Stomach (tissue), 8 donors: ENCODE measurements at regions not wholly inside any gene's neighbourhood (a gene's known extent, or its start where the extent isn't known, plus 50 kb on each side); places are given as distances from the start of the nearest gene placed in this dataset.

Experiments
- DNase-seq, 2 donors: peaks; one replicate each; pipeline versions ENCODE4 v3.0.0 to v3.0.0-alpha.2; 2013 to 2019
- H3K27ac ChIP-seq, 5 donors: fragments of 200-600 bp in 4 of 5; sonication (generic) in 4 of 5; one replicate each; pipeline ENCODE4 v1.5.1; 2013 to 2019; ENCODE audit warnings: mild to moderate bottlenecking in 1 of 5, moderate library complexity in 1 of 5
- H3K27me3 ChIP-seq, 3 donors: fragments of 200-600 bp; sonication (generic); one replicate each; pipeline ENCODE4 v1.5.1; 2017 to 2019; ENCODE audit warnings: mixed run types in 1 of 3
- H3K36me3 ChIP-seq, 4 donors: fragments of 200-600 bp; sonication (generic); 1 replicate in 3 of 4; 2 replicates in 1 of 4; pipeline ENCODE4 v1.5.1; 2016 to 2019
- H3K4me1 ChIP-seq, 4 donors: fragments of 200-600 bp; sonication (generic); one replicate each; pipeline ENCODE4 v1.5.1; 2016 to 2019
- H3K4me3 ChIP-seq, 4 donors: fragments of 200-600 bp; sonication (generic) in 3 of 4; one replicate each; pipeline ENCODE4 v1.5.1; 2016 to 2019; ENCODE audit warnings: mild to moderate bottlenecking in 1 of 4
- H3K9me3 ChIP-seq, 4 donors: fragments of 200-600 bp; sonication (generic); one replicate each; pipeline ENCODE4 v1.5.1; 2016 to 2019
- EP300 ChIP-seq: sonication (generic); formaldehyde crosslinking; IDR thresholded peaks from one replicate; pipeline ENCODE4 v1.6.1; 2017; ENCODE audit warnings: antibody characterized with exemption
- POLR2A ChIP-seq, 4 donors: fragments of 450-650 bp; IDR thresholded peaks; one replicate each; pipeline ENCODE4 v1.6.1; 2016; ENCODE audit warnings: antibody characterized with exemption in 4 of 4, control low read depth in 2 of 4, mild to moderate bottlenecking in 1 of 4, moderate library complexity in 1 of 4
- POLR2AphosphoS5 ChIP-seq, 3 donors: sonication (generic); formaldehyde crosslinking; IDR thresholded peaks; one replicate each; pipeline ENCODE4 v1.6.1; 2016; ENCODE audit warnings: antibody characterized with exemption in 3 of 3
- WGBS, 5 donors: extraction: QIAGEN DNeasy Blood & Tissue Kit in 3 of 5; methylation state at CpG; one replicate each; pipeline versions ENCODE4 v1.1.5 to v1.1.7; 2013 to 2018; 5-methylcytosine and 5-hydroxymethylcytosine counted together
- intact Hi-C: fragments of 100-400 bp; cut with DNase I; formaldehyde crosslinking; loops from one replicate; pipeline ENCODE4 v1.15.1; 2023; ENCODE audit warnings: low total_unique reads
- TF ChIP-seq, protein P1 (sequence below), 7 experiments: fragments of 450-650 bp in 4 of 7; fragments of 200-600 bp in 3 of 7; sonication (generic) in 3 of 7; IDR thresholded peaks; one replicate each; pipeline ENCODE4 v1.5.1; 2016 to 2019; ENCODE audit warnings: antibody characterized with exemption in 7 of 7, control low read depth in 2 of 7, mild to moderate bottlenecking in 1 of 7
- donor health status: healthy with polysubstance abuse.
- donor health status: Bipolar disorder and iron deficiency.
- donor health status: healthy.

DNA sequence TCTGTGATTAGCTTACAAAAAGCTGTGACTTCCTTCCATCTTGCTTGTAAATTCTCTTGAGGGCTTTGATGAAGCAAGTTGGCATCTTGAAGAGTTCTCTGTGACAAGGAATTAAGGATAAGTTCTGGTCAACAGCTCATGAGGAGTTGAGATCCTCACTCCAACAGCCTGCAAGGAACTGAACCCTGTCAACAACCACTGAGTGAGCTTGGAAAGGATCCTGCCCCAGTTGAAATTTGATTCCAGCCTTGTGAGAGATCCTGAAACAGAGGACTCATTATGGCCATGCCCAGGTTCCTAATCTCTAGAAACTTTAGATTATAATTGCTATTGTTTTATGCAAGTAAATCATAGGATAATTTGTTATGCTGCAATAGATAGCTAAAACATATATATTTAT is 133.7 kb downstream of the PTCHD4 start:
- H3K4me1 ChIP-seq: no peaks in the 10 kb centered on the region
- H3K27ac ChIP-seq: no peak overlapping the region
- TF ChIP-seq POLR2A (IDR thresholded peaks at IDR 0.05) (no peak), POLR2AphosphoS5 (IDR thresholded peaks at IDR 0.05) (no peak), EP300 (no peak)
- TF ChIP-seq, protein P1, sequence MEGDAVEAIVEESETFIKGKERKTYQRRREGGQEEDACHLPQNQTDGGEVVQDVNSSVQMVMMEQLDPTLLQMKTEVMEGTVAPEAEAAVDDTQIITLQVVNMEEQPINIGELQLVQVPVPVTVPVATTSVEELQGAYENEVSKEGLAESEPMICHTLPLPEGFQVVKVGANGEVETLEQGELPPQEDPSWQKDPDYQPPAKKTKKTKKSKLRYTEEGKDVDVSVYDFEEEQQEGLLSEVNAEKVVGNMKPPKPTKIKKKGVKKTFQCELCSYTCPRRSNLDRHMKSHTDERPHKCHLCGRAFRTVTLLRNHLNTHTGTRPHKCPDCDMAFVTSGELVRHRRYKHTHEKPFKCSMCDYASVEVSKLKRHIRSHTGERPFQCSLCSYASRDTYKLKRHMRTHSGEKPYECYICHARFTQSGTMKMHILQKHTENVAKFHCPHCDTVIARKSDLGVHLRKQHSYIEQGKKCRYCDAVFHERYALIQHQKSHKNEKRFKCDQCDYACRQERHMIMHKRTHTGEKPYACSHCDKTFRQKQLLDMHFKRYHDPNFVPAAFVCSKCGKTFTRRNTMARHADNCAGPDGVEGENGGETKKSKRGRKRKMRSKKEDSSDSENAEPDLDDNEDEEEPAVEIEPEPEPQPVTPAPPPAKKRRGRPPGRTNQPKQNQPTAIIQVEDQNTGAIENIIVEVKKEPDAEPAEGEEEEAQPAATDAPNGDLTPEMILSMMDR (IDR thresholded peaks at IDR 0.05): no peak
- no peaks in the 10 kb centered on the region for H3K9me3 ChIP-seq
- DNase-seq: no peak
- H3K36me3 ChIP-seq: no peaks in the 10 kb centered on the region
- H3K4me3 ChIP-seq: no peak overlapping the region
- H3K27me3 ChIP-seq: no peaks in the 10 kb centered on the region
- intact Hi-C loops: no loop called here

DNA sequence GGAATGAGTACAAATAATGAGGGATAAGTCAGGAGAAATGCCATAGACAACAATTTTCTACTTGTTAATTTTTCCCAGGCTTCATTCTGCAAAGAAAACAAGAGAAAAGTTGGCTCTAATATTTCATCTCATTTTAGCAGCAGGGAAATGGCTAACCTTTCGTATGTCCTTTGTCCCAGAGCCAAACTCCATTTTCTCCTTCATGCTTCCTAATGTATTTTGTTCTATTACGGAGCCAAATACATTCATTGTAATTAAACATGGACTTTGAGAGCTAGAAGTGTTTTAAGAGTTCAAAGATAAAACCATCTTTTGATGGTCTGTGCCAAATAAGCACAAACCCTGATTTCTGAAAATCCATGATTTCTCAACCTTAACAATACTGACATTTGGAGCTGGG is 136.9 kb downstream of the PTCHD4 start:
- intact Hi-C loops: no loop called here
- Histone ChIP-seq H3K4me1 (no peaks in the 10 kb centered on the region), H3K27ac (no peak overlapping the region), H3K36me3 (no peaks in the 10 kb centered on the region), H3K4me3 (no peak overlapping the region), H3K27me3 (no peaks in the 10 kb centered on the region), H3K9me3 (no peaks in the 10 kb centered on the region)
- TF ChIP-seq POLR2AphosphoS5 (IDR thresholded peaks at IDR 0.05) (no peak), EP300 (no peak), POLR2A (IDR thresholded peaks at IDR 0.05) (no peak)
- TF ChIP-seq, protein P1 (IDR thresholded peaks at IDR 0.05): no peak
- 57 to 84% (median 75%) methylated on average over 2 of the region's 2 CpGs for WGBS, 5 donors
- peak in 1 of 2 donors; percentile 34 for DNase-seq

DNA sequence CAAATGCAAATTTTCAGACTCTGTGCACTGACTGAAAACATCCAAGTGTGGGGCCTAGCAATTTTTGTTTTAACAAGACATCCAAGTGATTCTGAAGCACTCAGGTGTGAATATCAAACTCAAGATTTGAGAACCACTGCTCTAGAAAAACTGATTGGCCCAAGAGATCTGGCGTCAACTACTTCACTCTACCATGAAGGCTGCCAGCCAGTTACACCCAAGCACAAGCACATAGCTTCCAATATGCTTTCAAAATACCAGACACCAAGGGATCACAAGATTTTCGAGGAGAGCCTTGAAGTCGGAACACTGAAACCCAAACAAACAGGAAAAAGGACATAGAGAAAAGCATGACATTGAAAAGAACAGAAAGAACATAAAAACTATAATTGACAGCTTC is 140.2 kb downstream of the PTCHD4 start:
- H3K4me1 ChIP-seq: no peaks in the 10 kb centered on the region
- no peak for DNase-seq
- 82 to 92% (median 86%) methylated on average over 3 of the region's 3 CpGs for WGBS, 5 donors
- no peaks in the 10 kb centered on the region for H3K27me3 ChIP-seq
- H3K36me3 ChIP-seq: no peaks in the 10 kb centered on the region
- H3K9me3 ChIP-seq: peaks cover 0 to 11% (median 4%) of the 10 kb centered on the region in 4 donors
- intact Hi-C loops: no loop called here
- TF ChIP-seq EP300 (no peak), POLR2AphosphoS5 (IDR thresholded peaks at IDR 0.05) (no peak), POLR2A (IDR thresholded peaks at IDR 0.05) (no peak)
- TF ChIP-seq, protein P1 (IDR thresholded peaks at IDR 0.05): no peak
- H3K27ac ChIP-seq: no peak overlapping the region
- H3K4me3 ChIP-seq: no peak overlapping the region

DNA sequence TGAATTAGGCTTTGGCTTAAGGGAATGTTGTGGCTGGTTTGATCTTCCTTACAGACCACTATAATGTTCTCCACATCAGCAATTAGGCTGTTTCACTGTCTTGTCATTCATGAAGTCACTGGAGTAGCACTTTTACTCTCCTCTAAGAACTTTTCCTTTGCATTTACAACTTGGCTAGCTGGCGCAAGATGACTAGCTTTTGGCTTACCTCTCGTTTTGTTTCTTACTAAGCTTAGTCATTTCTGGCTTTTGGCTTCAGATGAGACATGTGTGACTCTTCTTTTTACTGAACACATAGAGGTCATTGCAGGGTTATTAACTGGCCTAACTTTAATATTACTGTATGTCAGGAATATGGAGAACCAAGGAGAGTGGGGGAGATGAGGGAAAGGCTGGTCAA is 143.2 kb downstream of the PTCHD4 start:
- Histone ChIP-seq H3K4me1 (no peaks in the 10 kb centered on the region), H3K27me3 (no peaks in the 10 kb centered on the region), H3K27ac (no peak overlapping the region), H3K9me3 (peaks cover 0 to 11% (median 4%) of the 10 kb centered on the region in 4 donors), H3K36me3 (no peaks in the 10 kb centered on the region), H3K4me3 (no peak overlapping the region)
- WGBS, 5 donors: 65 to 84% (median 81%) methylated on average over 2 of the region's 2 CpGs
- intact Hi-C loops: no loop called here
- TF ChIP-seq EP300 (no peak), POLR2A (IDR thresholded peaks at IDR 0.05) (no peak), POLR2AphosphoS5 (IDR thresholded peaks at IDR 0.05) (no peak)
- TF ChIP-seq, protein P1 (IDR thresholded peaks at IDR 0.05): no peak
- DNase-seq: no peak
